C4-2B (cell line): ENCODE measurements at regions not wholly inside any gene's neighbourhood (a gene's known extent, or its start where the extent isn't known, plus 50 kb on each side); places are given as distances from the start of the nearest gene placed in this dataset.

Source experiments
- H3K27ac ChIP-seq: fragments of 450-650 bp; 2 replicates; pipeline ENCODE4 v1.5.1; 2017
- CTCF ChIP-seq: fragments of 450-650 bp; conservative IDR thresholded peaks from 2 replicates; pipeline ENCODE4 v1.5.1; 2017; ENCODE audit warnings: mild to moderate bottlenecking
- ZFX ChIP-seq: fragments of 450-650 bp; IDR thresholded peaks from 2 replicates; pipeline ENCODE4 v1.6.1; 2017

GRCh38 chr16:65831903-65832666 is 534.4 kb upstream of the CDH5 start:
- no peak overlapping the region for H3K27ac ChIP-seq

GRCh38 chr16:65829076-65829475 is 537.4 kb upstream of the CDH5 start:
- TF ChIP-seq CTCF (no peak), ZFX (no peak)
- no peak overlapping the region for H3K27ac ChIP-seq

More at GRCh38 chr16:65831903-65832666, 534.4 kb upstream of the CDH5 start:
- no peak for TF ChIP-seq ZFX
- TF ChIP-seq CTCF = no peak

- TF ChIP-seq CTCF (no peak), ZFX (no peak)
- no peak overlapping the region for H3K27ac ChIP-seq
Observed at GRCh38 chr16:65828296-65828695, 538.2 kb upstream of the CDH5 start.

- H3K27ac ChIP-seq = no peak overlapping the region
- TF ChIP-seq CTCF (no peak), ZFX (no peak)
Observed at GRCh38 chr16:65827231-65827630, 539.3 kb upstream of the CDH5 start.

- TF ChIP-seq CTCF = no peak
- H3K27ac ChIP-seq = no peak overlapping the region
Observed at GRCh38 chr16:65825191-65825856, 541.2 kb upstream of the CDH5 start.

- TF ChIP-seq CTCF (no peak), ZFX (no peak)
- no peak overlapping the region for H3K27ac ChIP-seq
Observed at GRCh38 chr16:65822148-65822547, 544.3 kb upstream of the CDH5 start.

- H3K27ac ChIP-seq = no peak overlapping the region
- TF ChIP-seq ZFX (no peak), CTCF (no peak)
Observed at GRCh38 chr16:65819136-65819898, 547.2 kb upstream of the CDH5 start.
